C4-2B (cell line): ENCODE measurements at regions not wholly inside any gene's neighbourhood (a gene's known extent, or its start where the extent isn't known, plus 50 kb on each side); places are given as distances from the start of the nearest gene placed in this dataset.

ENCODE experiments used
- CTCF ChIP-seq: fragments of 450-650 bp; conservative IDR thresholded peaks from 2 replicates; pipeline ENCODE4 v1.5.1; 2017; ENCODE audit warnings: mild to moderate bottlenecking
- ZFX ChIP-seq: fragments of 450-650 bp; IDR thresholded peaks from 2 replicates; pipeline ENCODE4 v1.6.1; 2017

GRCh38 chr2:204127238-204127637 lies 190.7 kb downstream of the ICOS start:
- TF ChIP-seq CTCF = no peak
- no peak for TF ChIP-seq ZFX
